Anterior cingulate cortex (tissue), 58 donors: ENCODE measurements at regions not wholly inside any gene's neighbourhood (a gene's known extent, or its start where the extent isn't known, plus 50 kb on each side); places are given as distances from the start of the nearest gene placed in this dataset.
A peak's percentile ranks its signal among the peaks of the same experiment; 100 is the strongest.
"Not testable (repeated sequence)": the region's sequence is repeated elsewhere in the genome, so short reads cannot be mapped to it uniquely, and the experiment has no call there.

Experiments used
- DNase-seq, 58 donors: peaks; one replicate each; lab custom pipeline; 2025; lab: John Stamatoyannopoulos, UW

- peak in 1 of 58 donors; percentile 12 for DNase-seq
Measured at GRCh38 chr4:12414181-12414812, 985.6 kb upstream of the HS3ST1 start.

DNA sequence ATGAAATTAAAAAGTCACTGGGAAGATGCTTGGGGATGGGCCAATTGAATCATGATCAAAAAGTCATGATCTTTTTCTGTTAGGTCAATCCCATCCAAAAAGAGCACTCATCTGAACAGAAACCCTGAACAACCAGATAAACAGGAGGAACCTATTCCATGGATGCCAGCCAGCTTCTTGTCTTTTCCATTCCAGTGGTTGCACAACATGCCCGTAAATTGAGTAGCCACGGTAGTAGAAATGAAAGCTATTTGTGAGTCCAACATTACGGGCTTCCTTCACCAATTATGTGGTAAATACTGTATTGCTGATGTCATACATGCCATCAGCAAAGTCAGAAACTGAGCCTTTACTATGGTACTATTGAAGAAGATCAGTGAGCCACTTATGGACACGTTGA is 982.4 kb upstream of the HS3ST1 start:
- no peak for DNase-seq

DNA sequence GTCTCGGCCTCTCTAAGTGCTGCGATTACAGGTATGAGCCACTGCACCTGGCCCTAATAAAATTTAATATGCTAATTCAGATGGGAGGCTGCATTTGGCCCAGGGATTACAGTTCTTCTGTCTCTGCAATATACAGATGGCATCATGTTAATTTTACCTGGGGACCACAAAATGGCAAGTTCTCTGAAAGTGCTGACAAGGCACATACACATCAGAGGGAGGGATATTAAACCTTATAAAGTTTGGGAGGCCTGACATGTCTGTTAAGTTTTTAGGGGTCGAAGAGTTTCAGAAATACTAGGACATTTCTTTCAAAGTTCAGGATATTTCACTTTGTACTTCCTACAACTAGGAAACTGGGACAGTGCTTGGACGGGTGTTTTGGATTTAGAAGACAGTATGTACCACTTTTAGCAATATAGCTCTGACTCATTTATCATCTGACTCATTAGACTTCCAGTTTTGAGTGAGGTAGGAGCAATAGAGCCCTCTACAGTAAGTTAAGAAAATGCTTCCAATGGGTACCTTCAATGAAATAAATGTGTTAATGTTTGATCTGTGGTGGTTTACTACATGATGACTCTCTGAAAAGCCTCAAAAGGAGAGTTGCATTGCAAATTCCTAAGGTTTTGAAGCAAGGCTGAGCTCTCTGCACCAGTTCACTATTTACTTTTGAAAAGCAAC is 981.0 kb upstream of the HS3ST1 start:
- DNase-seq, result no peak

- DNase-seq, result no peak
Measured at GRCh38 chr4:12408364-12408763, 979.7 kb upstream of the HS3ST1 start.

DNA sequence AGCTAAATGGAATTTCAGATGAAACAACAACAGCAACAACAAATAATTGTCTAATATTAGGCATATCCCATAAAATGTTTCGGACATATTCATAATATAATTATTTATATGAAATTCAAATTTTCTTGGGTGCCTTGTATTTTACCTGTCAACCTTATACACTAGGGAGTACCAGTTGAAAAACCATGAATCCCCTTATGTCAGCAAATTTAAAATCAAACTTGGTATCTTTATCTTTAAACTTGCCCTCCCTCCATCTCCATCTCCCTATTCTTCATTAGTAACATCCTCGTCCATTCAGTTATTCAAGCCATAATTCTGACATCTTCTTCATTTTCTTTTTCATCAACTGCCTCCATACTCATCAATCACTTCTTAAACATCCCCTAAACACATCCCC is 974.5 kb upstream of the HS3ST1 start:
- DNase-seq, result no peak

- no peak for DNase-seq
Measured at GRCh38 chr4:12399781-12400180, 971.1 kb upstream of the HS3ST1 start.

- no peak for DNase-seq
Measured at GRCh38 chr4:12393631-12394262, 965.1 kb upstream of the HS3ST1 start.

DNA sequence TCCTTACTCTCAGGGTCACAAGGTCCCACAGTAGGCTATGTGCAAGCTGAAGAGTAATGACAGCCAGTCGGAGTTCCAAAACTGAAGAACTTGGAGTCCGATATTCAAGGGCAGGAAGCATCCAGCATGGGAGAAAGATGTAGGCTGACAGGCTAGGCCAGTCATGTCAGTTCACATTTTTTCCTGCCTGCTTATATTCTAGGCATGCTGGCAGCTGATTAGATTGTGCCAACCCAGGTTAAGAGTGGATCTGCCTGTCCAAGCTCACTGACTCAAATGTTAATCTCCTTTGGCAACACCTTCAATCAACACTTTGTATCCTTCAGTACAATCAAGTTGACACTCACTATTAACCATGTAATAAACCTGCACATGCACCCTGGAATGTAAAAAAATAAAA is 960.9 kb upstream of the HS3ST1 start:
- DNase-seq, result no peak

DNA sequence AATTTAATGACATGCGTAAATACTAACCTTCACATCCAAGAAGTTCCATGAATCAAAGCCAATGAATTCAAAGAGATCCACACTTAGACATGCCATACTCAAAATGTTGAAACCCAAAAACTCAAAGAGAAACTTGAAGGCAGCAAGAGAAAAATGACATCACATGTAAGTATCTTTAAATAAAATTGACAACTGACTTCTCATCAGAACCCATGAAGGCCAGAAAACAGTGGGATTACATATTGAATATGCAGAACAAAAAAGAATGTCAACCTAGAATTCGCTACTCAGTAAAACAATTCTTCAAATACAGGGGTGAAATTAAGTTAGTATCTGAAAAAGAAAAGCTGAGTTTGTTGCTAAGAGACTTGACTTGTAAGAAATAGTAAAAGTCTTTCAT is 953.9 kb upstream of the HS3ST1 start:
- no peak for DNase-seq

DNA sequence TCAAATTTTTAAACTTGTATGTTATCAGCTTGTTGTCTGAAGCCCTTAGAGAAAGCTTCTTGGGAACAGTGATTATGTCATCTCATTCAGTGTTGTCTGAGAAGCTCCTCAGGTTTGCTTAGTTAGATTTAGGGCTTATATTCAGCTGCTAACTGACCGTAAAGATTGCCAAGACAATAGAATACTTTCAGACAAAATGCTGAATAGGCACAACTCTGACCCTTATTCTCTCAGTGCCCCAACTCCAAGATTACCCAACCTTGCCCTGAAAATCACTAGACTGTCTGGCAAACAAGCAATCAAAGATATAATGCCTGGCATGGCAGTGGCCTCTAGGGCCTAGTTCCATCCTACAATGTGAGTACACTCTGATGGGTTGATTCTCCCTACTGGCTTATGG is 950.5 kb upstream of the HS3ST1 start:
- no peak for DNase-seq

DNA sequence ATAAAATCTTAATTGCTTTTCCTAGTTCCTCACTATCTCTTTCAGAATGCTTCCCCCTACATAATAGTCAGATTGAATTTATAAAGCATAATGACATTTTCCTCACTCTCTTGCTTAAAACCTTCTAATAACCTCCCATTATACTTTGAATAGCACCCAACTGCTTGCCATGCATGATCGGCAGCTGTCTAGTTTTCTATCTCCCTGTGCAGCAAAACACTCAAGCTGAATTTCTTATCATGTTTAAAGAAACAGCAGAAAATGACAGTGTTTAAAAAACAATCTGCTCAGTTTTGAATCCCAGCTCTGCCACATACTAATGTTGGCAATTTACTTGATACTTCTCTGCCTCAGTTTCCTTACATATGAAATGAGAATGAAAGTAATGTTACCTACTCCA is 947.1 kb upstream of the HS3ST1 start:
- no peak for DNase-seq

GRCh38 chr4:12365869-12366268 is 937.2 kb upstream of the HS3ST1 start:
- not testable (repeated sequence) for DNase-seq

DNA sequence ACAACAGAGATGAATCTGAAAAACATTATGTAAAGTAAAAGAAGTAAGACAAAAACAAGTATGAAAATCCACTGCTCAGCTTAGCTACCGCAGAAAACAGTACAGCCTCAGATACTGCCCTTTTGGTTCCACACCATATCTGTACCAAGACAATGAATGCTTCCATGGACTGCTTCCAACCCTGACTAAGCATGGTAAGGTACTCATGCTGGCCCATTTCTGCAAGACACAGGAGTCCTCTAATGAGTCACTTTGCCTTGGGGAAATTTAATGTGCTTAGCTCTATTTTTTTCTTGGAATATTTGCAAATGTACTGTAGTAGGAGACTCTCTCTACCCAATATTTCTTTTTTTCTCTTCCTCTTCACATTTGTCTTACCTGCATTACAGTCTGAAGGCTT is 931.7 kb upstream of the HS3ST1 start:
- no peak for DNase-seq

- no peak for DNase-seq
Measured at GRCh38 chr4:12359420-12359819, 930.7 kb upstream of the HS3ST1 start.

DNA sequence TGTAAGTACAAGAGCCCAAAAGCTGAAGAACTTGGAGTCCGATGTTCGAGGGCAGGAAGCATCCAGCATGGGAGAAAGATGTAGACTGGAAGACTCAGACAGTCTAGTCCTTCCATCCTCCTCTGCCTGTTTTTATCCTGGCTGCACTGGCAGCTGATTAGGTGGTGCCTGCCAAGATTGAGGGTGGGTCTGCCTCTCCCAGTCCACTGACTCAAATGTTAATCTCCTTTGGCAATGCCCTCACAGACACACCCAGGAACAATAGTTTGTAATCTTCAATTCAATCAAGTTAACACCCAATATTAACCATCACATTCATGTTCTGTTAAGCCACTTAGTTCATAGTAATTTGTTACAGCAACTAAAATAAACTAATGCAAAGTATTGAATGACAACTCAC is 904.4 kb upstream of the HS3ST1 start:
- DNase-seq, result not testable (repeated sequence)

DNA sequence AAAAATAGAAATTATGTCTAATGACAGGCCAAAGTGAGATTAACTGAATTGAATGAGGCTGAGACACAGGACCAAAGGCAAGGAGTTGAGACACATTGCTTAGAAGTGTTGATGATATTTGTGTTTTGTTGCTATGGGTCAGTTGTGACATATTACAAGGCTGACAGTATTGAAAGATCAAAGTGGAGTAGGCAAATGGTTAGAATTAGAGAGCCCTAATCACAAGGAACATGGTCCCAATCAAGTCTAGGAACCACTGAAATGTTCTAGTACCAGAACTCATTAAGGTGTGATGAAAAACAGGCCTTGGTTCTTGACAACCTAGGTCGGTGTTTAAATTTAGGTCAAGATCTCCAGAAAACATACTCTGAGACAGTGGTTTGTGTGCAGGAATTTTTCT is 896.3 kb upstream of the HS3ST1 start:
- DNase-seq, result no peak

DNA sequence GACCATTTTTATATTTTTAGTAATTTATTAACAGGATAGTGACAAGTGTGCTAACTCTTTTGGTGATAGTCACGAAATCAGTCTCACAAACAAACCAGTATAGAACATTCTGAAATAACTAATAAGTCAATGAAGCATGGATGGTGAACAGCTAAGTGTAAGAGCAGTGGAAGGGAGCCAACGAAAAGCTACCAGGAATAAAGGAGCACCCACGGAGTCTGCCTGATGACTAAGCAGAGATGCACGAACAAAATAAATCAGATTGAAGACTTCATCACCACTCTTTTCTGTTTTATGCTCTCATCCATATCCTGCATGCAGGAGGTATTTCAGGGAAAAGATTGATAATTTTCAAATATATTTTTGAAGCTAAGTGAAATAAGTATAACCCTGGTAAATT is 891.1 kb upstream of the HS3ST1 start:
- DNase-seq, result peak in 1 of 58 donors; percentile 0

DNA sequence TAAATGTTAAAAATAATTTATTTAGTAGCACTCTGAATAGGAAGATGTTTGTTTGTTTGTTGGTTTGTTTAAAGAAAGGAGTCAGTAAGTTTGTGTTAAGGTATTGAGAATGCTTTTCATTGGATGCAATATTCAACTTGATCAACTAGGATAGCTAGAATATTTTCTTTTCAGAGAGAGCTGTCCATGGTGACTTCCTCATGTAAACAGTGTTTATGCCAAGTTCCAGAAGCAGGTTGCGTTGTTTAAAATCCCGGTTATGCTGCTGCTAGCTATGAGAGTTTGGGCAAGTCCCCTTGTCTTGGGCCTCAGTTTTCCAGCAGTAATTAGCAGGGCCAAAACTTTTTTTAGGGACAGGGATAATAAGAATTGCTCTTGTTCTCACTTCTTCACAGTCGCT is 876.2 kb upstream of the HS3ST1 start:
- DNase-seq, result no peak

DNA sequence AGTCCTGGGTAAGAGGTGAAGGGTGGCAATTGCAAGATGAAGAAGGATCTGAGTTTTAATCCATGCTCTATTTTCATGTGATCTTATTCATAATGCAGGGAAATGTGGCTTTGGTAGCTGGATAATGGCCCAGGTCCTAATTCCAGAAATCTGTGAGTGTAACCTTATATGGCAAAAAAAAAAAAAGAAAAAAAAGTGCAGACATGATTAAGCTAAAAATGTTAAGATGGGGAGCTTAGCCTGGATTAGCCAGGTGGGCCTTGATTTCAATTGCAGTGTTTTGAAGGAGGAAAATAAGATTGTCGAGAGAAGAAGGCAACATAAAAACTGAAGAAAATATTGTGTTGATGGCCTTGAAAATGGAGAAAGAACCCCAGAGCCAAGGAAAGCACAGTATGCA is 867.7 kb upstream of the HS3ST1 start:
- DNase-seq, result no peak

GRCh38 chr4:12293906-12294525 is 865.3 kb upstream of the HS3ST1 start:
- DNase-seq, result no peak

DNA sequence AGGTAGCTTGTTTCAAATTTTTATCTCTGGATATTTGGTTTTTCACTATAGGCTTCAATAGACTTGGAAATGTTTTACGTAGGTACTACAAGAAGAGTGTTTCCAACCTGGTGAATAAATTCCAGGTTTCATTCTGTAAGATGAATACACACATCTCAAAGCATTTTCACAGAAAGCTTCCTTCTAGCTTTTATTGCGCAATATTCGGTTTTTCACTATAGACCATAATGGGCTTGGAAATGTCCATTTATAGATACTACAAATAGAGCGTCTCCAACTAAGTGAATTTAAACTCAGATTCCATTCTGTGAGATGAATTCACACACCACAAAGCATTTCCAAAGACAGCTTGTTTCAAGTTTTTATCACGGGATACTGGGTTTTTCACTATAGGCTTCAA is 857.7 kb upstream of the HS3ST1 start:
- DNase-seq, result no peak

GRCh38 chr4:12270546-12270945 is 841.9 kb upstream of the HS3ST1 start:
- no peak for DNase-seq
